Hematopoietic multipotent progenitor cell (in vitro differentiated cells): ENCODE measurements at regions not wholly inside any gene's neighbourhood (a gene's known extent, or its start where the extent isn't known, plus 50 kb on each side); places are given as distances from the start of the nearest gene placed in this dataset.

ENCODE experiments used
- DNase-seq, 3 donors: peaks; one replicate each; pipeline ENCODE4 v3.0.0-alpha.2; 2011 to 2015; ENCODE audit warnings: low read depth in 2 of 3, low spot score in 2 of 3

DNA sequence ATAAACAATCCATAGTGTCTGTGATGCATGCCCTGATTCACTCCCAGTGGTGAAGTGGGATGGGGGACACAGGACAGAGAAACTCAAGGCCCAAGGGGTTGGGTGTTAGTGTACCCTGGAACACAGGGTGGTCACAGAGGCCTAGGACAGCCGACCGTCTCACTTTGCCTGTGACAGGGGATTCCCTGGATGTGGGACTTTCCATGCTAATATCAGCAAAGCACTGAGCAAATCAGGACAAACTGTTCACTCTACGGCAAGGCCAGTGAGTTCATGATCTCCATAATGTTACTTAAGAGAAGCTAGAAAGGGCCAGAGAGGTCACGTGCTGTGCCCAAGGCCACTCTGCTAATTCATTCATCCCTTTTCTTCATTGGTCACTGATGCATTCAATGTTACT is 158.7 kb upstream of the RBPJ start:
- DNase-seq, result no peak

DNA sequence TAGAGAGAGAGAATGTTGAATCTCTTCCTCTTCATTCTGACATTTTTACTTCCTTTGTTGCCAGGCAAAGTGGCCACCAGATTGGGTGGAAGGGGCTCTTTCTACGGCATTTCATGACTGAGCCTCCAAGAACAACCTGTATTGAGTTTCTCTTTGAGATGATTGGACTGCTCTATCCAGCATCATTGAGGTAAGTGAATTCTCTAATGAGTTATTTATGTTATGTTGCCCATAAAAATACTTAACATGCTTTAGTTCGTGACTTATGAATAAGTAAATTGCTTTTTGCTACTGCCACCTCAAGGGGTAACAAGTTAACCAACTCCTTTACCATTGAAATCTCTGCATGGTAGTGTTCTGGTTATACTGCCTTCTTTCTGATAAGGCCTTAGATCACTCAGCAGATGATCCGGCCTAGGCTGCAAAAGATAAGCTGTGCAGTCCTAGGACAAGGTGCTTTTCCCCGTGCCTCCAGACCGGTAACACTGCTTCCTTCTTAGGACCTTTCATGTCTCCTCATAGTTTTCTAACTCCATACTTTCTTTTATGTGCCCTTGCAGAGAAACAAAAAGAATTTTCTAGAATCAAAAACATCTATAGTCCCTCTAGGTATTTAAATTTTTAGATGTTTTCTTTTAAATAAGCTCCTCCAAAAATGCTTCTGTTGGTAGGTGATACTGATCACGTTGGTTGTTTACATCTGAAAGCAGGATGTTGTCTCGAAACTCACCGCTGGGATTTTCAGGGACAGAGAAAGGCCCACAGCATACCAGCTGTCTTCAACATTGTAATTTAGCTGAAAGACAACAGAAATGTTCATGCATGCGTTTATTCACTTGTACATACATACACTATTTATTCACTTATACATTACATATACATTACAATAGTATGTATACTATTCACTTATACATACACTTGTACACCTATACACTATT is 157.1 kb upstream of the RBPJ start:
- DNase-seq, result no peak

DNA sequence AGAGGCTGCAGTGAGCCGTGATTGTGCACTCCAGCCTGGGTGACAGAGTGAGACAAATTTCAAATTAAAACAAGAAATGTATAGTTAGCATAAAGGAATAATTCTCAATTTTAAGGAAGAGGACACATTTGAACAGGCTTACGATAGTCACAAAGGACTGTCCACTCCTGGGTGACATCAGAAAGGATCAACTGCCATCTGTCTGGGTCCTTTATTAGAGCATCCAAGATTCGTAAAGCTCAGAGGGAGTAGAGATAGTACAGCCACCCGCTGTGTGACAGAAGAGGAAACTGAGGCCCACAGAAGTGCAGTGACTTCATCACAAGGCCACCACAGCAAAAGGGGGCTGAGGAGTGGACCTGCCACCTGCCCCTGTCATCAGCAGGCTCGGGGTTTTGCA is 149.3 kb upstream of the RBPJ start:
- DNase-seq, result no peak

DNA sequence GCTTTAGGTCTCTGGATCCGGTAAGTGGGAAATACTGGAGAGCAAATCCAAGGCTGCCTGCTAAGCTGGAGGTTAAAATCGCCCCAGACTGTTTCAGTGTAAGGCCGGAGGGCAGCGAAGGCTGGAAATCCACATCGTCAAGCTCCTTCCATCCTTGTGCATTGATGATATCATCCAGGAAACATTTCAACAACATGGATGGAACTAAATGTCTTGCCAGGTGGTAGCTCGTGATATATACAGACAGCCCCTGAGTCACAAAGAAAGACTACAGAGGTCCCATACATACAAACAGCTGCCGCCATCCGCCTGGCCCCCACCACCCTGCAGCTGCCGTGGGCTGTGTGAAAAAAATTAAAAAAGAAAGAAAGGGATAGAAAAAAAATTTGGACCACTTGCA is 148.9 kb upstream of the RBPJ start:
- DNase-seq, result no peak

DNA sequence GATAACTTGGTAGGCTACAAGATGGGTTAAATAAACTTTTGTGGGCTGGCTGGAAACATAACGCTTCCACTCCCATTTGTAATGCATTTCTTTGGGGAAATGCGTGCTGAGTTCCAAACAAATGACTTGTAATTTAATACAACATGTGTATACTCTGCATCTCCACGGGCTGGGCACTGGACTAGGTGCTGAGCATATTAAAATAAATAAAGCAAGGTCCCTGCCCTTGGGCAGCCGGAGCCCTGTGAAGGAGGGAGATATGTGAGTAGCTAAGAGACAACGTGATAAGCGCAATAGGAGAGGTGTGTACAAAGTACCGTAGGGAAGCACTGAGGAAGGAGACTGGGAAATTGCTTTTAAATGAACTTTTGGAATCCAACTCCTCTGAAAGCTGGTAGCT is 147.2 kb upstream of the RBPJ start:
- DNase-seq, result no peak

DNA sequence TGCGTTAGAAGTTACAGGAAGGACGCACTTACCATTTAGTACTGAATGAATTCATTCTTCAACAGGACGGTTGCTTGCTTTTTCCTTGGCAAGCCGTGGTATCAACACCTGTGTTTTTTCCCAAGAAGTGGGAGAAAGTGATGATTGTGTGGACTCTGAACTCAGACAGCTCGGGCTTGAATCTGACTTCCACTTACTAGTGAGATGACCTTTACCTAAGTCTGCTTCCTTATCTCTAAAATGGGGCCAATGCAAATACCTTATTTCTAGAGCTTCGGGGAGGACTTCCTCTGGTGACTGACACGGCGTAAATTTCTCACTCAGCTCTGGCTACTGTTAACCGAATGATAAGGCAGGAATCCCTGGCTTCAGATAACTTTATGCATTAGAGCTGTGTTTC is 146.8 kb upstream of the RBPJ start:
- DNase-seq, result no peak

DNA sequence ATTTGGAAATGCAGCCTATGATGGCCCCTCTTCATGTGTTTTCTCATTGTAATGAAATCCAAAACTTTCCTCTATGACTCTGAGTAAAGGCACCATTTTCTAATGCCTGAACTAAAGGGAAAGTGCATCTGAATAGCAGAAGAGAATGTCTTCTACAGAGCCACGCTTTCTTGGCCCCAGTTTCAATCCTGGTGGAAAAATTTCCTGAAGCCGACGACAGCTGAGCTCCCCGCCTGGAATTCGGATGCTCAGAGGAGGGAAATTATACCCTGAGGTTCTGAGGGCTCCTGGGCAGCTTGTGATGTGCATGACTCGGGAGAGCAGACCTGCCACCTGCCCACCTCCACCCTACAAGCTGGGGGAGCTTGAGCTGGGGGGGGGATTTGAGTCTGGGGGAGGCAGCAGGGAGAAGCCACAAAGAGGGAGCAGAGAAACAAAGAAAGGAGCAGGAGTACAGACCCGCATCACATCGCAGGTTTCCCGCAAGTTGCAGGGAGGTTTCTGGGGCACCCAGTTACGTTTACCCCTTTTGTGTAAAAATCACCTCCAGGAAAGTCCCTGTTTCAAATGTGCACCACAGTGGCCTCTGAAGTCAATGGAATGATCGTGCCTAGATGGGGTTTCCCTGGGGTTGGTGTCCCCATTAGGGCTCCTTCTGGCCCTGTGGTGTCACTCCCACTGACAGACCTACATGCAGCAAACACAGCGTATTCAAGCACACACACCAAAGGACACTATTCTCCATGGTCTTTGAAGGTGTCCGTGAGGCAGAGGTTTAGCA is 145.6 kb upstream of the RBPJ start:
- DNase-seq, result no peak

DNA sequence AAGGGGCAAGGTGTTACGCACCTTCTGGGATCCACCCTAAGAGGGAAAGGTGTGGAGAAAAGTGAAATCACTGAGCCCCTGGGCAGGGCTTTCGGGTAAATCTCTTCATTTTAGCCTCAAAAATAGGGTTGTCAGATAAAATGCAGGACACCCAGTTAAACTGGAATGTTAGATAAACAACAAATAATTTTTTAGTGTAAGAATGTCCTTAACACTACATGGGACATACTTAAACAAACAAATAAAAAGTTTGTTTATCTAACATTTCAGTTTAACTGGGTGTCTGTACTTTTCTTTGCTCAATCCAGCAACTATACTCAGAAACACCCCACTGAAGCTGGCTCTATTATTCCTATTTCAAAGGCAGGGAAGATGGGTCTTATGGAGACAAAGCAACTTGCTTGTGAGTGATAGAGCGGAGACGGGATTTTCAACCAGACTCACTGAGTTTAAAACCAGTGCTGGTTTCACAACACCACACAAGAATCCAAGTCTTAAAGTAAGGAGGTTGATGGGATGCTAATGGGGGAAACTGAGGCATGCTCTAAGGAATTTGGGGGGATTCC is 144.8 kb upstream of the RBPJ start:
- no peak for DNase-seq

DNA sequence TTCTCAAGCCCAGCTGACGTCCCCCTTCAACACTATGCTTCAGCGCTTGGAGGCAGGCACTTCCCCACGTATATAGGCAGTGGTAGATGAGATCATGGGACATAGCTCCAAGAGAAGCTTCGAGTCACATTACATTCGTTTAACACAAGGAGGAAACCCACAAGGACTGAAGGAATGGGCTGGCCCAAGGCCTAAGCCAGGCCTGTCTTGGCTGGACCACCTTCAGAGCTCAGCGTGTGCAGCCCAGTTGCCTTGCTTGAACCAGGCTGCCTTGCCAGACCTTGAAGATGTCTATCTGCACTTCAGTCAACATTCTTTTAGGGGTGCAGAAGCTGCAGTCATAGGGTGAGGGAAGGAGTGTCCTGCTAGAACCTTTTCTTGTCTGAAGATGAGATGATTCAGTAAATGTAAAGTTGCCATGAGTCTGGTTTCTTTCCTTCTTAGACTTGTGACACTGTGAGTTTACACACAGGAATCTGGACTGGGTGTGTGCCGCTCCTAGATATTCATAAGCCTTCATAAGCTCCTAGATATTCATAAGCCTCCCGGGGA is 144.1 kb upstream of the RBPJ start:
- DNase-seq, result no peak

DNA sequence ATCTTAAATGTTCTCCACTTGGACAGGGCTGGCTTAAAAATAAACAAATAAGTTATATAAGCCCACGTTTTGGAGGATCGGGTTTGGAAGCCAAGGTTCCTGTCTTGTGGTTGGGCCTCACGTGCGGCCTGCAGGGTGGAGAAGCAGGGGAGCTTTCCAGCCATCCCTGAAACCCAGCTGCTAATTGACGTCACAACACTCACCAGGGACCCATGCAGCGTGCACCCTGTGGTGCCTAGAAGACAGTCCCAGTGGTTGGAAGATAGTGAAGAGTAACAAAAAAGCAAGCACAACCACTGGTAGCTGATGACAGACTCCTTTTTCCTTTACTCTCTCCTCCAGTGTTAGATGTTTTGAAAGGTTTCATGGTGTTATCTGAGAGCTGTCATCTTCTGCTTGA is 142.0 kb upstream of the RBPJ start:
- no peak for DNase-seq

DNA sequence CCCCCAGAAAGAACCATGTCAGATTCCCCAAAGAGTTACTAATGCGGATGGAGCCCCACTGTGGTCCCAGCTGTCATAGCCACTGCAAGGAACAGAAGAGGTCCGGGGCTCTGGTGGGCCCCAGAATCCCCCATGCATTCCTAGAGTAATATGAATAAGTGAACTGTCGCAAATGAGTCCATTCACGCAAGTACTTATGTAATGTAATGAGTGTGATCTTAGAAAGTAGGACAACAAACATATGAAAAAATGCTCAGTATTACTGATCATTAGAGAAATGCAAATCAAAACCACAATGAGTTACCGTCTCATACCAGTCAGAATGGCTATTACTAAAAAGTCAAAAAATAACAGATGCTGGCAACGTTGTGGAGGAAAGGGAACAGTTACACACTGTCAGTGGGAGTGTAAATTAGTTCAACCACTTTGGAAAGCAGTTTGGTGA is 141.5 kb upstream of the RBPJ start:
- no peak for DNase-seq

DNA sequence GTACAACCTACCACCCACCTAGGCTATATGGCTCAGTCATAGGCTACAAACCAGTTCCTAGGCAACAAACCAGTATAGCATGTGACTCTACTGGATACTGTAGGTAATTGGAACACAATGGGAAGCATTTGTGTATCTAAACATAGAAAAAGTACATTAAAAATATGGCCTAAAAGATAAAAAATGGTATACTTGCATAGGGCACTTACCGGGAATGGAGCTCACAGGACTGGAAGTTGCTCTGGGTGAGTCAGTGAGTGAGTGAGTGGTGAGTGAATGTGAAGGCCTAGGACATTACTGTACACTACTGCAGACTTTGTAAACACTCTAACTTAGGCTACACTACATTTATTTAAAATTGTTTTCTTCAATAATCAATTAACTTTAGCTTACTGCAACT is 139.2 kb upstream of the RBPJ start:
- DNase-seq, result no peak

DNA sequence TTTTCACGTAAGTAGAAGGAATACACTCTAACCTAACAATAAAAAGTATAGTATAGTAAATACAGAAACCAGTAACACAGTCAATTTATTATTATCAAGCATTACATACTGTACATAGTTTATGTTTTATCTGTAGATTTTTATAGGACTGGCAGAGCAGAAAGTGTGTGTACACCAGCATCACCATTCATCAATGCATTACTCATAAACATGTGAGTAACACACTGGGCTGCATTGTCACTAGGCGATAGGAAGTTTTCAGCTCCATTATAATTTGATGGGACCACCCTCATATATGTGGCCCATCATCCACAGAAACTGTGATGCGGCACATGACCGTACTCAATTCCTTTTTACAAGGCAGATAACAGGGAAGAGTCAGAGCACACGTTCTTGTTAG is 137.8 kb upstream of the RBPJ start:
- no peak for DNase-seq

DNA sequence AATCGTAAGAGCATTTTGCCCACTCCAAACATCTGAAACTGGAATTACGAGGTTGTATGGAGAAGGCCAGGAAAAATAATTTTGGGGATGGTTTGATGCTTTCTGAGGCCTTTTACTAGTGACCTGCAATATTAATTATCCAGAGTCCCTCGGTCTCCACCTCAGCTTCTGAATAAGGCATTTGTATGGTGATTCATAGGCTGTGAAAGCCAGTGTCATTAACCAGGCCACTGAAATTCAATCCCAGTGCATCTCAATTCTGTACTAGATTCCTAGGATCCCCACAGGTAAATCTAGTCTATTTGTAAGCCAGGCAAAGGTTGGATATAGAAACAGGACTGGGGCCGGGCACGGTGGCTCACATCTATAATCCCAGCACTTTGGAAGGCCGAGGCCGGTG is 135.4 kb upstream of the RBPJ start:
- no peak for DNase-seq

DNA sequence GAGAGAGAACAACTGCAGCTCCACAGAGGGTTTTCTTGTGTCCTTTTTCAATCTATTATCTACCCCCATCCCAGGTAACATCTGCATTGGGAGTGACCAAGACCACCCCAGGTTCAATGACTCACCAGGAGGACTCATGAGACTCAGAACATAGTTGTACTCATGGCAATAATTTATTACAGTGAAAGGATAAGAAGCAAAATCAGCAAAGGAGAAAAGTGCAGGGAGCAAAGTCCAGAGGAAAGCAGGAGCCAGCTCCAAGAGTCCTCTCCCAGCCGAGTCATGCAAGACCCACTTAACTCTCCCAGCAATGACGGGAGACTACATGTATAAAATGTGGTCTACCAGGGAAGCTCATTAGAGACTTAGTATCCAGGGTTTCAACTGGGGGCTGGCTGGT is 129.5 kb upstream of the RBPJ start:
- DNase-seq, result no peak

DNA sequence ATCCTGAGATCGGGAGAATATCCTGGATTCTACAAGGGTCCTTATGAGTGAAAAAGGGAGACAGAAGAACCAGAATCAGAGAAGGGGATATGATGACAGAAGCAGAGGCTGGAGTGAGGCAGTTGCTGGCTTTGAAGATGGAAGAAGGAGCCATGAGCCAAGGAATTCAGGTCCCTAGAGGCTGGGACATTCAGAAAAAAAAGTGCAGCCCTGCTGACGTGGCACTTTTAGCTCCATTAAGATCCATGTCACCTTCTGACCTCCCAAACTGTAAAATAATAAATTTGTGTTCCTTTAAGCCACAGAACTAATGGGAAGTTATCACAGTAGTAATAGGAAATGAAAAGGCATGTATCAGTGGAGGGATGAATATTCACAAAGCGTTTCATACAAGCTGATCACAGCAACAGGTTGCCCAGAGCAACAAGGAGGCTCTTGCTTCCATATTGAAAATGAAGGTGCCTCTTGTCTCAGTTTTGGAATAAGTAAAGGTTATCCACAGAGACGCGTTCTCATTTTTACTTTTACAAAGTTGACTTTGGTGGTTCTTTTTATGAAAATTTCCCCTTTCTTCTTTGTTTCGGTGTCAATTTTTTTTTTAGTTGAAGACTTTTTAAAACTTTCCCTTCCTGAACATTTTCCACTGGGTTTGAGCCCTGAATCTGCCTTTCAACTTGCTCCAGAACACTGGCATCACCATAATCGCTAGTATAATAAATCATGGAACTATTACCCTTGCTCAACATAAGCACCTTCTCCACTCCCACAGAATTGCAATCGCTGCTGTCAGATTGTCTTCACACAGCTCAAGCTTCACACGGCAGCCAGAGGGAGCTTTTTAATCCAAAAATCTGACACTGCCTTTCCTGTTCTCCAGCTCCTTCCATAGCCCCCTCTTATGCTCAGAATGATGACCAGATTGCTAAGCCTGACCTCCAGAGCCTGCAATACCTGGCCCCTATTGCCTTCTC is 127.6 kb upstream of the RBPJ start:
- DNase-seq, result no peak

DNA sequence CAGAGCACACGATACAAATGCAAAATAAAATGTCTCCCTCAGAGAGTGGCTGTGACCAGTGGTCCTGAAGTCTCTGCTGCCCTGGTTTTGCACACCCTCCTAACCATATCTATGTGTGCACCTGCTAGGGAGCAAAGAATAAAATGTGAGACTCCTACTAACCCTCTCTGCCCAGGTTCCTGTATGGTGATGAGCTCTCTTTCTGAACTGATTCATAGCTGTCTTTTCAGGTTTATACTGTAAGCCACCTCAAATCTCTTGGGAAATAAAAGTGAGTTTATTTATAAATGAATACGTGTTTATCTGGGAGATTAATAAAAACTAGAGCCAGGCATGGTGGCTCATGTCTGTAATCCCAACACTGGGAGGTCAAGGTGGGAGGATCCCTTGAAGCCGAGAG is 126.0 kb upstream of the RBPJ start:
- DNase-seq, result no peak

DNA sequence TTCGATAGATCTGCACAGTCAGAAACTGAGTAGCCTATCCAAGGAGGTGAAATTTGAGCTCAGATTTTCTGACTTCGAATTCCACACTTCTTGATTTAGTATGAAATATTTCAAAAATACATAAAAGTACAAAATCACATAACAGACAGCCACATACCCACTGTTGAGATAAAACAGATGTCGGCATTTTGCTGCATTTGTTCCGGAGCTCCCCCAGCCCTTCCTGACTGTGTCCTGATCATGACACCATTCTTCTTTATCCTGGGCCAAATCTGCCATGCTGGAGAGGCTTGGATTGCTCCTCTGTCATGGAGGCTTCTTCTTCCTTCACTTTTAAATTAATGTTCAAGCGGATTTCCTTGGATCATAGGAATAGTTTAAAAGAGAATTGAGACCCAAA is 124.2 kb upstream of the RBPJ start:
- DNase-seq, result no peak

DNA sequence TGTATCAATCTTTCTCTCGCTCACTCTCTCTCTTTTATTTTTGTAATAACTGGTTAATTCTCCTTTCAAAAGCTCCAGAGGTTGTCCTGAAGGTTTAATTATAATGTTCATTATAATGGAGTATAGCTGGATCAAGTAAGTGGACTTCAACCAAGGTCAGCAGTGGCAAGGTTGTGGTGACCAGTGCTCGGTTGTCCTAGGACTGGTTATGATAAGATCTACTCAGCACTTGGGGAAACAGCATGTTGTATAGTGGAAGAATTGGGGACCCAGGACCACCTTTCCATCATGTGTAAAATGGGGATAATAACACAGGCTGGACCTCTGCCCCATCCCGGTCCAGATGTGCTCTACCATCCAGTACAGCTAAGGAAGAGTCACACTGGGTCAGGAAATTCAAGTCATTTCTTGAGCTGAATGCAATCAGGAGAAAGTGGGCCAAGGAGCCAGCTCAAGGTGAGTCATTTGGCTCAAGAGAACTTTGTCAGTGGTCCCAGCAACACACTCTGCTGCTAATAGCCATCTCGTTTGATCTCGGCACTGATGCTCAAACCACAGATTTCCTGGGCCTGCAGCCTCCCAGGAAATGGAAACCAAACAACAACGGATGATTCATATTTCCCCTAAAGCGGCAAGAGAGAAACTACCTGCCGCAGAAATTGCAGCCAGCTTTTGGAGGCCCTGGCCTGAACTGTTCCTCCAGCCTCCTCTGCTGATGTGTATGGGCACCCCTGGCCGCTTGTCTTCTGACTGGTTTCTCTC is 123.6 kb upstream of the RBPJ start:
- DNase-seq, result no peak
